Uterus (tissue), 2 donors: ENCODE measurements at regions not wholly inside any gene's neighbourhood (a gene's known extent, or its start where the extent isn't known, plus 50 kb on each side); places are given as distances from the start of the nearest gene placed in this dataset.

Experiments
- CTCF ChIP-seq, 4 experiments: fragments of 200-600 bp in 2 of 4; fragments of 450-650 bp in 2 of 4; sonication (generic) in 2 of 4; IDR thresholded peaks; one replicate each; pipeline ENCODE4 v1.5.1; 2016 to 2019; ENCODE audit warnings: antibody characterized with exemption in 4 of 4, mild to moderate bottlenecking in 2 of 4, moderate library complexity in 1 of 4
- POLR2A ChIP-seq, 2 donors: fragments of 450-650 bp; IDR thresholded peaks; one replicate each; pipeline ENCODE4 v1.6.1; 2016; ENCODE audit warnings: antibody characterized with exemption in 2 of 2, mild to moderate bottlenecking in 1 of 2, moderate library complexity in 1 of 2

- TF ChIP-seq CTCF (IDR thresholded peaks at IDR 0.05) (no peak), POLR2A (IDR thresholded peaks at IDR 0.05) (no peak)
These were observed 310.4 kb downstream of the FRK start for GRCh38 chr6:115750292-115750691.
